HL-60 (cell line): ENCODE measurements at regions not wholly inside any gene's neighbourhood (a gene's known extent, or its start where the extent isn't known, plus 50 kb on each side); places are given as distances from the start of the nearest gene placed in this dataset.
"Not testable (repeated sequence)": the region's sequence is repeated elsewhere in the genome, so short reads cannot be mapped to it uniquely, and the experiment has no call there.

Source experiments
- DNase-seq, 2 experiments: peaks; one replicate each; pipeline ENCODE4 v3.0.0-alpha.2; 2010 to 2020; ENCODE audit warnings: low read depth in 1 of 2, low spot score in 1 of 2
- H3K27ac ChIP-seq: fragments of 250-450 bp; sonication (Bioruptor Pico); replicated peaks from 2 replicates; pipeline ENCODE4 v1.5.1; 2020; ENCODE audit warnings: mild to moderate bottlenecking, moderate library complexity
- H3K27me3 ChIP-seq: fragments of 250-450 bp; sonication (Bioruptor Pico); 2 replicates; pipeline ENCODE4 v1.5.1; 2021; ENCODE audit warnings: mild to moderate bottlenecking, moderate library complexity; ENCODE audit not compliant: insufficient read depth, poor library complexity, severe bottlenecking
- H3K4me3 ChIP-seq: replicated peaks from 2 replicates; pipeline ENCODE4 v1.5.1; 2011; ENCODE audit warnings: mild to moderate bottlenecking, control low read depth, low read length; ENCODE audit not compliant: insufficient read depth
- CTCF ChIP-seq: IDR thresholded peaks from one replicate; pipeline ENCODE4 v1.5.1; 2011; ENCODE audit warnings: low read length, control low read depth, inconsistent platforms; ENCODE audit not compliant: insufficient read depth
- GABPA ChIP-seq: IDR thresholded peaks from 2 replicates; pipeline ENCODE4 v1.6.1; 2012; ENCODE audit warnings: low read depth
- POLR2AphosphoS5 ChIP-seq: IDR thresholded peaks from 2 replicates; pipeline ENCODE4 v1.6.1; 2012; ENCODE audit warnings: low read depth
- REST ChIP-seq: IDR thresholded peaks from 2 replicates; pipeline ENCODE4 v1.6.1; 2012; ENCODE audit warnings: low read depth; ENCODE audit not compliant: insufficient replicate concordance
- SPI1 ChIP-seq: IDR thresholded peaks from 2 replicates; pipeline ENCODE4 v1.6.1; 2012; ENCODE audit warnings: low read depth, mild to moderate bottlenecking, borderline replicate concordance

GRCh38 chr15:91356083-91356482 lies 256.0 kb downstream of the SV2B start:
- Histone ChIP-seq H3K27ac (no peak overlapping the region), H3K27me3 (no peaks in the 10 kb centered on the region), H3K4me3 (no peak overlapping the region)
- DNase-seq = no peak
- TF ChIP-seq CTCF (no peak), POLR2AphosphoS5 (no peak), SPI1 (no peak), GABPA (no peak), REST (no peak)

GRCh38 chr15:91357011-91357410 lies 257.0 kb downstream of the SV2B start:
- no peak overlapping the region for H3K27ac ChIP-seq
- TF ChIP-seq CTCF (no peak), POLR2AphosphoS5 (no peak), SPI1 (peak; percentile 32; the same call in 1 of the 2 replicates)
- H3K27me3 ChIP-seq = no peaks in the 10 kb centered on the region
- no peak overlapping the region for H3K4me3 ChIP-seq
- DNase-seq = peak in 1 of 2 experiments; percentile 55

- Histone ChIP-seq H3K27me3 (no peaks in the 10 kb centered on the region), H3K27ac (no peak overlapping the region), H3K4me3 (no peak overlapping the region)
- no peak for TF ChIP-seq GABPA
- TF ChIP-seq REST = no peak
- no peak for TF ChIP-seq SPI1
- TF ChIP-seq POLR2AphosphoS5 = no peak
- TF ChIP-seq CTCF = no peak
- no peak for DNase-seq
Measured at GRCh38 chr15:91357486-91357885, 257.4 kb downstream of the SV2B start.

GRCh38 chr15:91358405-91358804 lies 258.3 kb downstream of the SV2B start:
- TF ChIP-seq CTCF (no peak), GABPA (no peak), SPI1 (no peak), POLR2AphosphoS5 (no peak), REST (no peak)
- H3K4me3 ChIP-seq = no peak overlapping the region
- no peak for DNase-seq
- no peaks in the 10 kb centered on the region for H3K27me3 ChIP-seq
- no peak overlapping the region for H3K27ac ChIP-seq

GRCh38 chr15:91361696-91362095 lies 261.6 kb downstream of the SV2B start:
- not testable (repeated sequence) for H3K27ac ChIP-seq, H3K4me3 ChIP-seq, DNase-seq, H3K27me3 ChIP-seq
